GM12864 (cell line): ENCODE measurements at regions not wholly inside any gene's neighbourhood (a gene's known extent, or its start where the extent isn't known, plus 50 kb on each side); places are given as distances from the start of the nearest gene placed in this dataset.
A peak's percentile ranks its signal among the peaks of the same experiment; 100 is the strongest.

Experiments used
- DNase-seq: peaks from one replicate; pipeline ENCODE4 v3.0.0-alpha.2; 2011; ENCODE audit warnings: low read depth
- H3K4me3 ChIP-seq: 2 replicates; pipeline ENCODE4 v1.5.1; 2011; ENCODE audit warnings: mild to moderate bottlenecking, low read depth, low read length, control low read depth
- CTCF ChIP-seq: IDR thresholded peaks from 2 replicates; pipeline ENCODE4 v1.5.1; 2011; ENCODE audit warnings: low read depth, mild to moderate bottlenecking, moderate library complexity, low read length, control low read depth, inconsistent platforms; ENCODE audit errors: missing control alignments

- no peak for TF ChIP-seq CTCF
- H3K4me3 ChIP-seq: no peak overlapping the region
- no peak for DNase-seq
These were observed 163.7 kb downstream of the SH3BP4 start for GRCh38 chr2:235115521-235115920.

GRCh38 chr2:235116885-235117492 lies 165.2 kb downstream of the SH3BP4 start:
- DNase-seq: no peak
- peak; percentile 40 for TF ChIP-seq CTCF
- no peak overlapping the region for H3K4me3 ChIP-seq

- no peak for TF ChIP-seq CTCF
- DNase-seq: no peak
- no peak overlapping the region for H3K4me3 ChIP-seq
These were observed 175.0 kb downstream of the SH3BP4 start for GRCh38 chr2:235126768-235127167.

- no peak overlapping the region for H3K4me3 ChIP-seq
- no peak for DNase-seq
- TF ChIP-seq CTCF: no peak
These were observed 176.1 kb downstream of the SH3BP4 start for GRCh38 chr2:235127931-235128330.

GRCh38 chr2:235129850-235130249 lies 178.0 kb downstream of the SH3BP4 start:
- no peak overlapping the region for H3K4me3 ChIP-seq
- DNase-seq: no peak
- no peak for TF ChIP-seq CTCF

- no peak overlapping the region for H3K4me3 ChIP-seq
- TF ChIP-seq CTCF: no peak
- no peak for DNase-seq
These were observed 179.8 kb downstream of the SH3BP4 start for GRCh38 chr2:235131334-235132305.

- no peak for TF ChIP-seq CTCF
- no peak for DNase-seq
These were observed 180.8 kb downstream of the SH3BP4 start for GRCh38 chr2:235132651-235133050.

More at GRCh38 chr2:235132651-235133050, 180.8 kb downstream of the SH3BP4 start:
- H3K4me3 ChIP-seq: no peak overlapping the region
